ENCODE measurements at regions not wholly inside any gene's neighbourhood (a gene's known extent, or its start where the extent isn't known, plus 50 kb on each side); places are given as distances from the start of the nearest gene placed in this dataset.
A peak's percentile ranks its signal among the peaks of the same experiment; 100 is the strongest.
"Not testable (repeated sequence)": the region's sequence is repeated elsewhere in the genome, so short reads cannot be mapped to it uniquely, and the experiment has no call there.

- ATAC-seq (no peak), DNase-seq (ENCODE audit: low spot score) (no peak)
Measured at GRCh38 chr1:115536279-115536816, 105.4 kb upstream of the VANGL1 start.

GRCh38 chr1:115534106-115534505 is 107.7 kb upstream of the VANGL1 start:
- DNase-seq (ENCODE audit: low spot score) (no peak), ATAC-seq (no peak)

- ATAC-seq (no peak), DNase-seq (ENCODE audit: low spot score) (no peak)
Measured at GRCh38 chr1:115531631-115532264, 110.0 kb upstream of the VANGL1 start.

- ATAC-seq (no peak), DNase-seq (ENCODE audit: low spot score) (no peak)
Measured at GRCh38 chr1:115530407-115530806, 111.4 kb upstream of the VANGL1 start.

GRCh38 chr1:115529216-115529897 is 112.4 kb upstream of the VANGL1 start:
- DNase-seq (ENCODE audit: low spot score), result no peak
- no peak for ATAC-seq

GRCh38 chr1:115528336-115528735 is 113.4 kb upstream of the VANGL1 start:
- not testable (repeated sequence) for DNase-seq (ENCODE audit: low spot score); ATAC-seq

GRCh38 chr1:115527746-115528145 is 114.0 kb upstream of the VANGL1 start:
- ATAC-seq, result no peak
- no peak for DNase-seq (ENCODE audit: low spot score)

- no peak for ATAC-seq
Measured at GRCh38 chr1:115526900-115527299, 114.9 kb upstream of the VANGL1 start.

GRCh38 chr1:115524236-115524635 is 117.5 kb upstream of the VANGL1 start:
- no peak for DNase-seq (ENCODE audit: low spot score)
- no peak for ATAC-seq

More at GRCh38 chr1:115526900-115527299, 114.9 kb upstream of the VANGL1 start:
- no peak for DNase-seq (ENCODE audit: low spot score)

GRCh38 chr1:115522386-115522785 is 119.4 kb upstream of the VANGL1 start:
- ATAC-seq (no peak), DNase-seq (ENCODE audit: low spot score) (no peak)

GRCh38 chr1:115515270-115515669 is 126.5 kb upstream of the VANGL1 start:
- ATAC-seq, result no peak
- no peak for DNase-seq (ENCODE audit: low spot score)

- ATAC-seq; DNase-seq (ENCODE audit: low spot score): not testable (repeated sequence)
Measured at GRCh38 chr1:115510226-115510625, 131.5 kb upstream of the VANGL1 start.

GRCh38 chr1:115507901-115508300 is 133.9 kb upstream of the VANGL1 start:
- no peak for DNase-seq (ENCODE audit: low spot score)
- ATAC-seq, result no peak

- ATAC-seq (peak; percentile 38), DNase-seq (ENCODE audit: low spot score) (no peak)
Measured at GRCh38 chr1:115506924-115507589, 134.7 kb upstream of the VANGL1 start.

- DNase-seq (ENCODE audit: low spot score), result no peak
- ATAC-seq, result no peak
Measured at GRCh38 chr1:115506518-115506917, 135.3 kb upstream of the VANGL1 start.

- ATAC-seq (no peak), DNase-seq (ENCODE audit: low spot score) (no peak)
Measured at GRCh38 chr1:115505148-115505571, 136.6 kb upstream of the VANGL1 start.

- not testable (repeated sequence) for DNase-seq (ENCODE audit: low spot score); ATAC-seq
Measured at GRCh38 chr1:115502183-115502582, 139.6 kb upstream of the VANGL1 start.

- no peak for DNase-seq (ENCODE audit: low spot score)
Measured at GRCh38 chr1:115501476-115501875, 140.3 kb upstream of the VANGL1 start.

GRCh38 chr1:115499253-115499652 is 142.5 kb upstream of the VANGL1 start:
- ATAC-seq (no peak), DNase-seq (ENCODE audit: low spot score) (no peak)

More at GRCh38 chr1:115501476-115501875, 140.3 kb upstream of the VANGL1 start:
- no peak for ATAC-seq

GRCh38 chr1:115496904-115497527 is 144.8 kb upstream of the VANGL1 start:
- ATAC-seq (no peak), DNase-seq (ENCODE audit: low spot score) (no peak)

- DNase-seq (ENCODE audit: low spot score), result no peak
- no peak for ATAC-seq
Measured at GRCh38 chr1:115495625-115496024, 146.1 kb upstream of the VANGL1 start.

Measured in left lobe of liver (tissue), 2 donors.